Frontal cortex (tissue), 3 donors: ENCODE measurements at regions not wholly inside any gene's neighbourhood (a gene's known extent, or its start where the extent isn't known, plus 50 kb on each side); places are given as distances from the start of the nearest gene placed in this dataset.

Experiments used
- DNase-seq, 2 donors: peaks; one replicate each; pipeline ENCODE4 v3.0.0; 2012; ENCODE audit warnings: low spot score in 2 of 2
- FAIRE-seq: peaks from 2 replicates; lab custom pipeline; 2012; peaks lifted over from hg19 to GRCh38; lab: Jason Lieb, UNC
- donor health status: control.
- donor health status: control.
- donor health status: control.

DNA sequence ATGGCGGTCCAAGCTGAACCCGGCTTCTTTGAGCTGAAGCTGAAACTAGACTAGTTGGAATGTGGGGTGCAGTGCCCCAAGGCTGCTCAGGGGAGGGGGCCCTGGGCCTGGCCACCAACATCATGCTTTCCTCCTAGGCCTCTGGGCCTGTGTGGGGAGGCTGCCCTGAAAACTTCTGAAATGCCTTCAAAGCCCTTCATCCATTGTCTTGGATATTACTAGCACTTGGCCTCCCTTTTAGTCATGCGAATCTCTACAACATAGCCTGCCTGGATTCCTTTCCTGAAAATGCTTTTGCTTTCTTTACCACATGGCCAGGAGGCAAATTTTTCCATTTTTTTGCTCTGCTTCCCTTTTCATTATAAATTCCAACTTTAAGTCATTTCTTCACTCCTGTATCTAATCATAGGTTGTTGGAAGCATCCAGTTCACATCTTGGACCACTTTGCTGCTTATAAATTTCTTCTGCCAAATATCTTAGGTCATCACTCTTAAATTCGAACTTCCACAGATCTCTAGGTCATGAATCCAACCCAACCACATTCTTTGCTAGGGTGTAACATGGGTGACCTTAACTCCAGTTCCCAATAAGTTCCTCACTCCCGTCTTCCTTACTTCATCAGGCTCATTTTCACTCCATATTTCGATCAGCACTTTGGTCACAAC lies 103.4 kb downstream of the DDIT4L start:
- DNase-seq (no peak), FAIRE-seq (no peak)

DNA sequence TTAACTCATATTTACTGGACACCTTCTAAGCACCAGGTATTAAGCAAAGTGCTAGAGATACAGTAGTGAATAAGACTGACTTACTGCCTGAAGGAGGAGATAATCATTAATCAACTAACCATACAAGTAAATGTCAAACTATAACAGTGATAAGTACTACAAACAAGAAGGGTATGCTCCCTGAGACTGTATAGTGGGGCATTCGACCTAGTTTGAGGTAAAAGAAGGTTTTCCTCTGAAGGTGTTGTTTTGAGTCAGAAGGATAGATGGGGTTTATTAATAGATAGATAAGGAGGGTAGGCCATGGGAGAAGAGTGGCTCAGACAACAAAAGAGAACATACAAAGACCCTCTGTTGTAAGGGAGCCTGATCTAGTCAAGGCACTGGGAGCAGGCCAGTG lies 105.4 kb downstream of the DDIT4L start:
- DNase-seq (no peak), FAIRE-seq (no peak)

DNA sequence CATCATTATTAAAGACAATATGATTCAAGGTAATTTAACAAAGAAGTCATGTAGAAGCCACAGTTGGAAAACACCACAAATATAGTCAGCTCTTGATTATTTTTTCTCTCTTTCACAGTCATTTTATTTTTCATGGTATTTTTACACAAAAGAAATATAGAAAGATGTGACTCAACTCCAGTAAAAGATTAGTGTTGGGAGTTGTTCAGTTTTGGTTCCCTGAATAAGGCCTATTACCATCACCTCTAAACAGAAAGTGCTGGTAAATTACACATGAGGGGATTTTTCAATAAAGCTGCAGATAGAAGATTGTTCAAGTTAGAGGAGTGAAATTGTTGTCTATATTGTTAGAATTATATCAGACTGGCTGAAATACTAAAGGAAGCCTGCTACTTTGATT lies 107.0 kb downstream of the DDIT4L start:
- FAIRE-seq (no peak), DNase-seq (no peak)

DNA sequence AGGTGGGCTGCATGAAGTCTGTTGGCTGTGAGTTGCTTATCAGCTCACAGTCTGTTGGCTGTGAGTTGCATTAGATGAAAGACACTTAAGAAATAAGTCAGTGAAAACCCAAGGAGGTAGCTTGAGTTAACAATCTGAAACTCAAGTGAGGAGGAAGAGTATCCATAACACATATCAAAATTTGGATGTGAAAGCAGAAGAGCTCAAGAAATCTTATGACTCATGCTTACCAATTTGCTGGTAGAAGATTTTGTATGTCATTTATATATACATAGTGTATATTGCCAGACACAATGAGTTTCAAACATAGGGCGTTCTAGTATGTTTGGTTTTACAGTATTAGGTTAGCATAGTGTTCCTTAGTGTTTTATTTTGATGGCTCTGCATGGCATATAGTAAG lies 107.4 kb downstream of the DDIT4L start:
- no peak for FAIRE-seq

DNA sequence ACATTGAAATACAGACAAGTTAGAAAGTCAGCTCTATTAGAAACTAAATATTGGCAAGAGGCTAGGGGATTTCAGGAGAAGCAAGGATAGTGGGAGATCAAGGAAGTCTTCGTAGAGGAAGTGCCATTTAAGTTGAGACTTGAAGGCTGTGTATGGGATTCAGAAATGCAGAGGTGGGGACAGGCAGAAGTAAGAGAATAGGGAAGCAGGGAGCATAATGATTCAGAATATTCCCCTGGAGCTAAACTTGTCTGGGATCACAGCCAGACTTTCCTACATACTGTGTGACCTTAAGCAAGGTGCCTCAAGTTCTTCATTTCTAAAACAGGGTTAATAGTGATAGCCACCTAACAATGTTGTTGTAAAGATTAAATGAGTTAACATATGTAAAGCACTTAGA lies 108.8 kb downstream of the DDIT4L start:
- FAIRE-seq (no peak), DNase-seq (no peak)

More for the DNA sequence above, 107.4 kb downstream of the DDIT4L start:
- no peak for DNase-seq

DNA sequence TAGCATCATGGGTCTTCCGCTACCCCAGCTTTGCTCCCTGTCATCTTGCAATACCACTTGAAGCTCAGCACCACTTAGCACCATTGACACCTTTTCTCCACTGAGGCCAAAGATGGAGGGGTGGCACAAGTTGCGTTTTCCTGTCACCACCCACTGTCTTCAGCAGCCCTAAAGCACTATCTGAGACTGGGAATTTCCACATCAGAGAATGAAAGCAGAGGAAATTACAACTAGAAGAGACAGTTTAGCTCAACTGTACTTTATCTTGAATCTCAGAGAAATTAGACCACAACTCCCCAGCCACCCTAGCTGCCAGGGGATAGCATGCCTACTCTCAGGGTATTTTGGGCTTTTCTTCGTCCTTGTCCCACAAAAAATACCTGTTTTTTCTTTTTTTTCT lies 111.0 kb downstream of the DDIT4L start:
- no peak for FAIRE-seq
- DNase-seq, result no peak

DNA sequence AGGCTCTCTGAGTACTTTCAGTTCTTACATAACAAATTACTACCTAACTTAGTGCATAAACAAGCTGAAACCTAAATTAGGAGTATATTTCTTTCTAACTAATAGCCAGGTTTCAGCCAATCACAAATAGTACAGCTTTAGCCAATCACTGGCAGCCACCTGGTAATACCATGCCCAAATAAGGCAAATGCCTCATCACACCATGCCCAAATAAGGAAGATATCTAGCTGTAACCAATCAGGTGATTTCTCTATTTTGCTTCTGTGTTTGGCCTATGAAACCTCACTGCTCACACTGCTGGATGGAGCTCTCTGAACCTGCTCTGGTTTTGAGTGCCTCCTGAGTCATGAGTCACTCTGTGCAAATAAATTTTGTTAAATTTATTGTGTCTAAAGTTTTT lies 113.5 kb downstream of the DDIT4L start:
- FAIRE-seq, result no peak
- DNase-seq, result no peak

DNA sequence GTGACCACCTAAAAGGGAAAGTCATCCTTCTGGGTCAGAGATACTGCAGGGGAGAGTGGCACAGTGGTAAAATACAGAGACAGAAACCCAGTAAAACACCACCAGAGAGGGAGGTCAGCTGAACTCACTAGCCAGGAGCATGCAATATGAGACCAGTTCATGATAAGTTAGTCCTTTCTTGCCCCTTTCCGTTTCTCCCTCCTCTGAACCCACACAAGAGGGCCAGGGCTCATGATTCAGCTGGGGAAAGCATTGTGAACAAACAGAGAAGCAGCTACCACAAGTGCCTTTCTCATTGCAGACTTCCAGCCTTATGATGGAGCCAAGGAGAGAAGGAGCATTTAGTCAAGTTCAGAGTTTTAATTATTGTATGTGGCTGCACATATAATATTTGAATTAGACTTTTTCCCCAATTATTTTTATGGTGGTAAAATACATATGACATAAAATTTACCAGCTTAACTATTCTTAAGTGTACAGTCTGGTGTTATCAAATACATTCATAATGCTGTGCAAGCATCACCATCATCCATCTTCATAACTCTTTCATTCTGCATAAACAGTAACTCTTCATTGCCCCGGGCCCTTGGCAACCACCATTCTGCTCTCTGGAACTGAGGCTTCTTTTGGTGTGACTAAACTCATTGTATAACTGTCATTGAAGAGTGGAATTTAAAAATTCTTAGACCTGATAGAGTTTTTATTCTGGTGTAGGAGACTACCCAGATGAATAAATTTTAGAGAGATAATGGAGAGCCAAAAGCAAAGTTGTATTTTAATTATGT lies 114.6 kb downstream of the DDIT4L start:
- no peak for FAIRE-seq
- DNase-seq, result no peak

DNA sequence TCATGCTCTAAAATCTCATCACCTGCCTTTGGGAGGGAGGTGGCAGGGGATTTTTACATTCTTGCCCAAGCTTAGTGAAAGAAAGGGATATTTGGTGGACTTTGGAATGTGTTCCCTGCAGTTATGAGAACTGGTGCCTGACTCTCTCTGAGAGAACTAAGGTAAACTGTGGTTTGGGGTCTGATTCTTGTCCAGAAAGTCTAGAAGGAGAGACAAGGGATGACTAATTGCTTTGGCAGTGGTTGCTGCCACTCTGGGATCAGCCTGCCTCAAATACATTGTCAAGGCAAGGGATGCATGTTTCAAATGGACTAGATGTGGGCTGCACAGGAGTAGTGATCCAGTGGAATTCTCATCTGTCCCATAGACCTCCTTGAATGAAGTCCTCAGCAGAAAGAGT lies 115.2 kb downstream of the DDIT4L start:
- no peak for DNase-seq
- FAIRE-seq, result no peak

DNA sequence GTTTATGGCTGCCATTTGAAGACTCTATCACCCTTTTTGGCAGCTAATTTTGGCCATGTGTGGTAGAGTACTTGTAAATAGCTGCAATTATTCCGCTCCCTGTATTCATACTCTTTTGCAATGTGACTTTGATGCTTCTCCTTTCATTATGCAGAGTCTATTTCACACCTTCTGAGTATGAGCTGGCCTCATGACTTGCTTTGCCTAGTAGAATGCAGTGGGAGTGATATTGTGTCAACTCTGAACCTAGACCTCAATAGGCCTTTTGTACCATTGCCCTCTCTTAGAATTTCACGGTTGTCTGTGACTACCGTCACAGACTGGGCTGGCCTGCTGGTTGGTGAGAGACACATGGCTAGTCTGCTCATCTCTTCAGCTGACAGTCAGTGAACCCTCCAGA lies 118.8 kb downstream of the DDIT4L start:
- DNase-seq, result no peak
- no peak for FAIRE-seq

DNA sequence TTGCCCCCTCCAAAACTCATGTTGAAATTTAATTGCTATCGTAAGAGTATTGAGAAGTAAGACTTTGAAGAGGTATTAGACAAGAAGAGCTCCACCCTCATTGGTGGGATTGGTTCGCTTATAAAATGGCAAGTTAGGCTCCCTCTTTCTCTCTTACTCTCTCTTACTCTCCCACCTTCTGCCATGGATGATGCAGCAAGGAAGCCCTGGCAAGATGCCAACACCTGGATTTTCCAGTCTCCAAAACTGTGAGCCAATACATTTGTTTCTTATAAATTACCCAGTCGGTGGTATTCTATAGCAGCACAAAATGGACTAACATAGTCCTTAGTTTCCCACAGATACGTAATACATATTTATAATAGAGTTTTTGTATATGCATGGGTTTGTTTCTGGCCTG lies 119.4 kb downstream of the DDIT4L start:
- FAIRE-seq, result no peak
- no peak for DNase-seq

DNA sequence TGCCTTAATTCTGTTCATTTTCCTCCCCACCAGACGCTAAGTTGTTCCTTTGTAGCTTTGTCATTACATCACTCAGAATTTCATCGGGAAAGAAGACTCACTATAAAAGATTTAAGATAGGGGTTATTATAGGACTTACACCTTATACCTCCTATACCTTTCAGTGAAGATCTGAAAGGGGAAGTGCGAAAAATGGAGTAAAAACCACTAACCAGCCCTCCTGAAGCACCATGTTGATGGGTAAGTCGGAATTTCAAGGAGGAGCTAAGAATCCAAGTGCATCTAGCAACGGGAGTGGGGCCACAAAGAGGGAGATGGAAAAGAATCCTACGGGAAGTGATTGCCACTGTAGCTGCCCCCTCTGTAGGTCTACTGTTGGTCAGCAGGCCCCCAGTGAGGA lies 119.1 kb upstream of the H2AZ1 start:
- DNase-seq (no peak), FAIRE-seq (no peak)

DNA sequence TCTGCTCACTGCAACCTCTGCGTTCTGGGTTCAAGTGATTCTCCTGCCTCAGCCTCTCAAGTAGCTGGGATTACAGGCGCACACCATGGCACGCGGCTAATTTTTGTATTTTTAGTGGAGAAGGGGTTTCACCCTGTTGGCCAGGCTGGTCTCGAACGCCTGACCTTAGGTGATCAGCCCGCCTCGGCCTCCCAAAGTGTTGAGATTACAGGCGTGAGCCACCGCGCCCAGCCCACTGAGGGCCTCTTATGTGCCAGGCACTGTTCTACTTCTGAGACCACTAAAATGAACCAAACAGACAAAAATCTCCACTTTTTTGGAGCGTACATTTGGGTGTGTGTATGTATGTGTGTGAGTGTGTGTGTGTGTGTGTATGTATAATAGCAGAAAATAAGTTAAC lies 117.2 kb upstream of the H2AZ1 start:
- DNase-seq (no peak), FAIRE-seq (no peak)

DNA sequence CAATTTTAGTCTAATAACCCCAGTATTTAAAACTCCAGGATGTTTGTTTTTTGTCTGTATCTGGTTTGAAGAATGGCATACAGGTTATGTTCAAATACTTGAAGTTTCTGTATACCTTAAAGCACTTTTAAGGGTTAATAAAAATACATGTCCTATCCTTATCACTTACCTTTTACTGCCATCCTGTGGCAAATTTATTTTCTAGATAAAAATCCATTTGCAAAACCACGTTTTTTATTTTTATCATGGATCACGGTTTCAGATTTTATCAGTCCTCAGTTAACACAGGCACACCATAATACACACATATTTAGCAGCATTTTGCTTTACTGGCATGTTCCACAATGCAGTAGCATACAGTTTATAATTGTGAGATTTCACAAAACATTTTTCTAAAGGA lies 113.3 kb upstream of the H2AZ1 start:
- DNase-seq, result no peak
- FAIRE-seq, result no peak

DNA sequence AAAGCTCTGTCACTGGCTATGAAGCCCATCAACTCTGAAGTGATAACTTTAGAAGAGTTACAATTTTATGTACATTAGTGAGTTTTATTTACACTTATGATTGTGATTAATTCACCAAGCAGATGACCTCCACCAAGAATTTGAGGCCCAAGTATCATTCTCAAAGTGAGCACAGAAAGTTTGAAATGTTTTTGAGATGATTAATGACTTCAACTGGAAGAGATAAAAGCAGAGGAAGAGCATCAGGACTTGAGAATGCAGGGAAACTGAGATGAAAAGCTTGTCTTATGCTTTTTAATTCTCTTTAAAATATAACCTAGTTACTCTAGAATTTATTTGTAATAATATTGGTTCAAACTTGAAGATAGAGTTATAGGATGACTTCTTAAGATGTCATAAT lies 112.8 kb upstream of the H2AZ1 start:
- no peak for DNase-seq
- FAIRE-seq, result no peak

DNA sequence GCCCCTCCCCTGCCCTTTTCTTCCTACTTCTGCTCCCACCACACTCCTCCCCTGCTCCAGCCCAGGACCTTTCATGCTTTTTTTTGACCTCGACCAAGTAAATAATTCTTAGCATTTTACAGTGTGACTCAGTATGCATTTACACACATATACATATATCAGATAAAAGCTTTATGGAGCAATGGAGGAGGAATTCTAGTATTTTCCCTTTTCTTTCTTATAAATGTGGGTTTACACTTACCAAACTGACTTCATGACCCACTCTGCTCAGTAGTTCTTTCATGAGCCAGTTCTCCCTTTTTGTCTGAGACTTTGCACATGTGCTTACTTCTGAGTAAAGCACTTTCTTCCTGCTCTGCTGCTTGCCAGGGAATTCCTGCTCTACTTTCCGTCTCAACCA lies 111.8 kb upstream of the H2AZ1 start:
- FAIRE-seq, result no peak
- DNase-seq, result no peak

DNA sequence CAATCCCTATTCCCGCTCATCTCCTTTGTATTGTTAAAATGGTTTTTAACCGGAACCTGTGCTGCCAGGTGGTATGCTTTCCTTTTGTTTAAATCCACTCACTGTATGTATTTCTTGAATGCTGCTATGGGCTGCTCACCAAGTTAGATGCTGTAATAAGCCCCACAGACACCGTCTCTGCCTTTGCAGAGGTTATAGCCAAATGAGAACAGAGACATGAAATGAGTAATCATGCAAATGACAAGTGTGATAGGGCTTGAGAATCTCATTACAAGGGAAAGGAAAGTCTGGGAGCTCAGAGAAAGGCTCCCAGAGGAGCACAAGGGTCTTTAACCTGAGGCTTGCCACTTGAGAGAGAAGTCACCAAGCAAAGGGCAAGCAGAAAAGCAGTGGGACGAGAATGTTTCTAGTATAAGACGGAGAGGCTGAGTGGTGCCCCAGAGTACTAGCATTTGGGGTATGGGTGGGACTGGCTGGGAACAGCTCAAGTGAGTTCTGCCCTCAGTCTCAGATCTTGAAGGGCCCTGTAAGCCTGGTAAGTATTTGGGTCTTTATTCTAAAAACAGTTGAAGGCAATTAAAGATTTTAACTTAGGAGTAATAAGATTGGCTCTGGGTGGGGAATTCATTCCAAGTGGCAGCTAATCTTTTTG lies 110.8 kb upstream of the H2AZ1 start:
- no peak for FAIRE-seq
- no peak for DNase-seq

DNA sequence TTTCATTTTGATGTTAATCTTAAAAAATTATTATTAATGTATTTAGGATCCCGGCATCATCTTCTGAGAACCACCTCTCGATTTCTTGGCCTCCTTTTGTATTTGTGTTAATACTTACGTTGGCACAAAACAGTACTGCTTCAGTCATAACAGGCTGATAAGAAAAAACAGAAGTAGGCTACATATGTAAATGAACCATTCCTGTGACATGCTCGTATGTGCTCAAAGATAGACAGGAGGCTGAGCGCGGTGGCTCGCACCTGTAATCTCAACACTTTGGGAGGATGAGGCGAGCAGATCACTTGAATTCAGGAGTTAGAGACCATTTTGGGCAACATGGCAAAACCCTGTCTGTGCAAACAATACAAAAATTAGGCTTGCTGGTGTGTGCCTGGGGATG lies 109.4 kb upstream of the H2AZ1 start:
- FAIRE-seq, result no peak
- no peak for DNase-seq

DNA sequence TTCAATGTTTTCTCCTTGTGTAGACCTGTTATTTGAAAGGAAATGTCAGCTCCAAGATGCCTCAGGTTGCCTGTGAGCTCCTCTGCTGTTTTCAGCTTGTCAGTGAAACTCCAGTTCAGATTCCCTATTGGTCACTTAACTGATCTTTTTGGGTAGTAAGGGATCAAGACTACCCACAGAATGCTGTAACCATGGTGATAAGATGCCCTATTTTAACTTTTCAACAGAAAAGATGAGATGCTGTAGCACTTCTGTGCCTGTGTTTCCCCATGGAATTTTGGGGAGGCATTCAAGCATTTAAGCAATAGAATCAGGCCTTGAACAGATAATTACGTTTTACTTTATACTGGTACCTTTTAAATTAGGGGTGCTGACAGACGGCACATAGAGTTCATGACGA lies 106.6 kb upstream of the H2AZ1 start:
- no peak for FAIRE-seq
- no peak for DNase-seq

DNA sequence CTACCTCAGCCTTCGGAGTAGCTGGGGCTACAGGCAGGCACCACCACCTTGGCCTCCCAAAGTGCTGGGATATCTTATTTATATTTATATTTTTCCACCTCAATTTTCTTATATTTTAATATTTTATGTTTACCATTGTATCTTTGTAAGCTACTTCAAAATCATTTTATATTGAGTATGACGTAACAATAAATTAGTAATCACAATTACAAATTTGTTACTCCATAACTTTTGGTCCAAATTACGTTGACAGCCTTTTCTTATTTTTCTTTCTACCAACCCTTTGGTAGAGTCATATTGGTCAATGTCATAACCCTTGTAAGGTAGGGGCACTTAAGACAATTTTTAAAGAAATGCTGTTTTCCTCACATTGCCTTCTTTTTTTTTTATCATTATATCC lies 104.0 kb upstream of the H2AZ1 start:
- no peak for FAIRE-seq
- DNase-seq, result no peak

DNA sequence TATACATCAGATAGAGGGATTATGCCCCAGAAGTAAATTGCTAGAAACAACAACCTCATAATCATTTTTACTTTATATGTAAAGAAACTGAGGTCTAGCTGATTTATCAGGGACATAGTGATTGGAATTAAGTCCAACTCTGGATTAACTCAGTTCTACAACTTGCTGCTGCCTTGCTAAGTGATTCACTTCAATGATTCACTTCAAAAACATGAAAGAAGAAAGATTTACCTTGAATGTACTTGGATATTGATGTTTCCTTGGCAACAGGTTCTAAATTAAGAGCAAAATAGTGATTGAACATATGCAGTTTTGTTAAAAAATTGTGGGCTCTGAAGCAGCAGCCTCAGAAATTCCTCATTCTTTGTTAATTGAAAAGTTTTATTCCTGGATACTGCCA lies 99.8 kb upstream of the H2AZ1 start:
- no peak for FAIRE-seq
- DNase-seq, result no peak
